ENCODE measurements at regions not wholly inside any gene's neighbourhood (a gene's known extent, or its start where the extent isn't known, plus 50 kb on each side); places are given as distances from the start of the nearest gene placed in this dataset.
A peak's percentile ranks its signal among the peaks of the same experiment; 100 is the strongest.
"Not testable (repeated sequence)": the region's sequence is repeated elsewhere in the genome, so short reads cannot be mapped to it uniquely, and the experiment has no call there.

DNA sequence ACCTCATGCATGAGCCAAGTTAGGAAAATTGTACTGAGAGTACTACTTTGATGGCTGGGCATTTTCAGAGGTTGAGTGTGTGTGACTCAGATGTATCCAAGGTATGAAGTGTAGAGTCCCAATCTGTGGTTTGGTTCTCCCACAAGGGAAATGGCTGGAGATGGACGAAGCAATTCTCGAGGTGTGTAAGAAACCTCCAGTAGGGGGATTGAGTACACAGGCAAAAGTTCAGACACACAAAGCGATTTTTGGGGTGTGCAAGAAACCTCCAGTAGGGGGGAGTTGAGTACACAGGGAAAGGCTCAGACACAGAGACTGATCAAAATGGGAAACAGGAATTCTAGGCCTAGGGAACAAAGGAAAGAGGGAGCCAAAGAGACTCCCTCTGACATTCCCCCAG lies 1536.3 kb downstream of the FAM181B start:
- Histone ChIP-seq H3K9me3 (no peaks in the 10 kb centered on the region), H3K4me1 (ENCODE audit: insufficient read depth) (no peaks in the 10 kb centered on the region), H3K27ac (no peak overlapping the region), H3K36me3 (no peaks in the 10 kb centered on the region), H3K27me3 (no peaks in the 10 kb centered on the region), H3K4me3 (no peak overlapping the region)
- TF ChIP-seq POLR2A (IDR thresholded peaks at IDR 0.05), result no peak
- TF ChIP-seq, protein P1, sequence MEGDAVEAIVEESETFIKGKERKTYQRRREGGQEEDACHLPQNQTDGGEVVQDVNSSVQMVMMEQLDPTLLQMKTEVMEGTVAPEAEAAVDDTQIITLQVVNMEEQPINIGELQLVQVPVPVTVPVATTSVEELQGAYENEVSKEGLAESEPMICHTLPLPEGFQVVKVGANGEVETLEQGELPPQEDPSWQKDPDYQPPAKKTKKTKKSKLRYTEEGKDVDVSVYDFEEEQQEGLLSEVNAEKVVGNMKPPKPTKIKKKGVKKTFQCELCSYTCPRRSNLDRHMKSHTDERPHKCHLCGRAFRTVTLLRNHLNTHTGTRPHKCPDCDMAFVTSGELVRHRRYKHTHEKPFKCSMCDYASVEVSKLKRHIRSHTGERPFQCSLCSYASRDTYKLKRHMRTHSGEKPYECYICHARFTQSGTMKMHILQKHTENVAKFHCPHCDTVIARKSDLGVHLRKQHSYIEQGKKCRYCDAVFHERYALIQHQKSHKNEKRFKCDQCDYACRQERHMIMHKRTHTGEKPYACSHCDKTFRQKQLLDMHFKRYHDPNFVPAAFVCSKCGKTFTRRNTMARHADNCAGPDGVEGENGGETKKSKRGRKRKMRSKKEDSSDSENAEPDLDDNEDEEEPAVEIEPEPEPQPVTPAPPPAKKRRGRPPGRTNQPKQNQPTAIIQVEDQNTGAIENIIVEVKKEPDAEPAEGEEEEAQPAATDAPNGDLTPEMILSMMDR (IDR thresholded peaks at IDR 0.05), result no peak
- TF ChIP-seq EP300 (IDR thresholded peaks at IDR 0.05), result no peak
- DNase-seq, result no peak
- intact Hi-C loops (cut with DNase I), result no loop called here
- WGBS, 3 donors, result 94 to 100% (median 95%) methylated on average over 3 of the region's 3 CpGs

DNA sequence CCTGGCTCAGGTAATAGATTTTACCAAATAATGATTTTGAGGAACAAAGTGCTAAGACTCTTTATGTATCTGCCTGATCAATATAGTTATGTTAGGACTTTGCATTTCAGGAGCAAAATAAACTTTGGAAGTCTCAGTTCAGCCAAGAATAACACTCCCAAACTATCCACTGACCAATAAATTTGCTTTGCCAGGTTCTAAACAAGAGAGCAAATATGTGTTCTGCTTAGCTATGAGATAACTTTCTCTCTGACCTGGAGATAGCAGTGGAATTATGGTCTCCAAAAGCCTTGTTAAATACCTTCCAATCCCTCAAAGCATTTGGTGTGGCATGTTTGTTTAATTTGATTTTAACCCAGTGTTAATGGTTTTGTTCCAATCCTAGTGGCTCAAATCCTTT lies 1541.1 kb downstream of the FAM181B start:
- Histone ChIP-seq H3K9me3 (no peaks in the 10 kb centered on the region), H3K4me1 (ENCODE audit: insufficient read depth) (no peaks in the 10 kb centered on the region), H3K27ac (peak overlapping the region in 1 of 2 donors; percentile 26), H3K4me3 (no peak overlapping the region), H3K36me3 (no peaks in the 10 kb centered on the region), H3K27me3 (no peaks in the 10 kb centered on the region)
- DNase-seq, result no peak
- TF ChIP-seq, protein P1 (IDR thresholded peaks at IDR 0.05), result no peak
- TF ChIP-seq EP300 (IDR thresholded peaks at IDR 0.05) (no peak), POLR2A (IDR thresholded peaks at IDR 0.05) (no peak)
- intact Hi-C loops (cut with DNase I), result no loop called here

DNA sequence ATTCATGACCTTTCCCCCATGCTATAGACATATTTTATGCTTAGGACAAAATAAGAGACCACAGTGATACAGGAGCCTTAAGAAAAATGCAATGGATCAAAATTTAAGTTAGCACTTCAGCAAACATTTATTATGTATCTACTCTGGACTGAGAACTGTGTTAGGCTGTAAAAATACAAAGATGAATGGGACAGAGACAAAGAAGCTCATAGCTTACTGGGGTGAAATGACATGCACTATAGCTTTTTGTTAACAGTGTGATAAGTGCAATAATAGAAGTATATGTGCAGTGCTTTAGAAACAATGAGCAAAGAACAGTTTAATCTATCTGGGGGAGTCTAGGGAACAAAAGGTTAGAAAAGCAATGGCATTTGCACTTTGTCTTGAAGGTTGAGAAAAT lies 1543.1 kb downstream of the FAM181B start:
- no peak for DNase-seq
- Histone ChIP-seq H3K4me1 (ENCODE audit: insufficient read depth) (no peaks in the 10 kb centered on the region), H3K9me3 (no peaks in the 10 kb centered on the region), H3K4me3 (no peak overlapping the region), H3K27me3 (no peaks in the 10 kb centered on the region), H3K36me3 (no peaks in the 10 kb centered on the region), H3K27ac (no peak overlapping the region)
- TF ChIP-seq, protein P1 (IDR thresholded peaks at IDR 0.05), result no peak
- TF ChIP-seq EP300 (IDR thresholded peaks at IDR 0.05) (no peak), POLR2A (IDR thresholded peaks at IDR 0.05) (no peak)
- intact Hi-C loops (cut with DNase I), result no loop called here

DNA sequence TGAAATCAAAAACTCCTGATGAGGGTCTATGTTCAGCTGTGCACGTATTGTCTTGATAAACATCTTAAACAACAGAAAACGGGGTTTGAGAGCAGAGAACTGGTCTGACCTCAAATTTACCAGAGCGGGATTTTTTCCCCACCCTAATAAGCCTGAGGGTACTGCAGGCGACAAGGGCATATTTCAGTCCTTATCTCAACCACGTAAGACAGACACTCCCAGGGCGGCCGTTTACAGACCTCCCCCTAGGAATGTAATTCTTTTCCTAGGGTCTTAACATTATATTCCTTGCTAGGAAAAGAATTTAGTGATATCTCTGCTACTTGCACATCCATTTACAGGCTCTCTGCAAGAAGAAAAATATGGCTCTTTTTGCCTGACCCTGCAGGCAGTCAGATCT lies 1546.6 kb downstream of the FAM181B start:
- H3K27ac ChIP-seq; H3K27me3 ChIP-seq; H3K9me3 ChIP-seq; H3K36me3 ChIP-seq; intact Hi-C loops (cut with DNase I); H3K4me1 ChIP-seq (ENCODE audit: insufficient read depth); DNase-seq; H3K4me3 ChIP-seq: not testable (repeated sequence)
- 70 to 78% (median 72%) methylated on average over 7 of the region's 7 CpGs for WGBS, 3 donors

DNA sequence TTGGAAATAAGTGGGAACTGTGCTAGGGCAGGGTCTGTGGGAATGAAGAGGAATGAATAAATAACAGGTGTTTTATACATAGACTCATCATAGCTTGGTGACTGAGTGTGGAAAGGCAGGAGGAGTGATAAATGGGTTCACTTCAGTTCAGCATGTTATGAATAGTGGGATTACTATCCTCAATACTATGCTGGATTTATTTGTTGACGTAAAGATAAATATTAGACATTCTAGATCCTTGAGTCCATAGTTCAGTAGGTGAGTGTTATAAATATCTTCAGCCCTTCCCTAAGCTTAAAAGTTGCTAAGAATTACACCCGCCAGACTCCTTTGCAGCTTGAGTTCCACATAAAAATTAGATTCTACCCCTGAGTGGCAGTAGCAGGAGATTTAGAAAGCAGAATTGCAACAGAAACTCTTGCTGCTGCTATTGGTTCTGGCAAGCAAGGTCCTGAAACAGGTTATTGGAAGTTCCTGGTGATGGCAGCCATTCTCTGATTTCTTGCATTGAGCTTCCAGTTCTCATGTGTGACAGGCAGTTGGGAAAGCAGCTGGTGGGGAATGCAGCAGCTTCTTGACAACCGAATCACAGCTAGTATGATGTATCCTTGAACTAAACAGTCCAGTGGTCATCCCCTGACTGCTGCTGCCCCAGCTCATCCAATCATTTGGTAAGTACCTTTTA lies 1558.9 kb downstream of the FAM181B start:
- Histone ChIP-seq H3K4me3 (no peak overlapping the region), H3K9me3 (no peaks in the 10 kb centered on the region), H3K27me3 (no peaks in the 10 kb centered on the region), H3K27ac (no peak overlapping the region), H3K36me3 (no peaks in the 10 kb centered on the region), H3K4me1 (ENCODE audit: insufficient read depth) (no peaks in the 10 kb centered on the region)
- intact Hi-C loops (cut with DNase I), result no loop called here
- 72 to 80% (median 72%) methylated on average over 3 of the region's 3 CpGs for WGBS, 3 donors
- TF ChIP-seq POLR2A (IDR thresholded peaks at IDR 0.05) (no peak), EP300 (IDR thresholded peaks at IDR 0.05) (no peak)
- TF ChIP-seq, protein P1 (IDR thresholded peaks at IDR 0.05), result no peak
- DNase-seq, result no peak
